ENCODE measurements at regions not wholly inside any gene's neighbourhood (a gene's known extent, or its start where the extent isn't known, plus 50 kb on each side); places are given as distances from the start of the nearest gene placed in this dataset.
"Not testable (repeated sequence)": the region's sequence is repeated elsewhere in the genome, so short reads cannot be mapped to it uniquely, and the experiment has no call there.

DNA sequence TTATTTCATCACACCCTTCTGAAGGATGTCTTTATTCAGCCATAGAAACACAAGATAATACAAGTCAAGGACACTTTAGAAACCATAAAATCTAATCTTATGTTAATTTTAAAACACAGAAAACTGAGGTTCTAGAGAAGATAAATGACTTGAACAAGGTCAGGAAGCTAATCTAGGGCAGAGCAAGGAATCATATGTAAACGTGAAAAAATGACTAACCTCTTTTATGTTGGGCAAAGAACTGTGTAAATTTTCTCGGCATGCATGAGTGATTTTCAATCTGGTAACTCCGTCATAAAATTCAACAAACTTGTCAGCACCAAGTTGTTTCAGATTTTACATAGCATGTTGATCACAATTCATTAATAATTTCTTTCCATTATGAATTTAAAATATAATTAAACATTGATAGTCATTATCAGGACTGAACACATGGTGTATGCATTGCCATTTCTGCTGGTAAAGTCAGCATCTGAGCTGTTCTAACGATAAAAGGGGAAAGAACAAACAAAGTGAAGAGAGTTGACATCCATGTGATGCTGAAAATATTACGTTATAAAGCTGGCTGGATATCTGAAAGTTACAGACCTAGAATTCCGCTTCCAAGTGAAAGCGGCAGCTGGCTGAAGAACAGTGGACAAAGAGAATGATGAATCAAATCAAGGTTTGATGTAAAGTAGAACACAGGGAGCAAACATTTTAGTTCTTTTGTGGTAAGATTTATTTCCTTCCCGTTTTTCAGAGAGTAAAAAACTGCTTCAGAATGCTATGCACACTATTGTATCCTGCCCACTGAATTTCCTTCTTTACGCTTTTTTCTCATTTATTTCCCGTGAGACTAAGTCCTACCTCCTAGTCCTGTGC lies 1037.4 kb upstream of the TMPRSS15 start:
- DNase-seq: no peak

DNA sequence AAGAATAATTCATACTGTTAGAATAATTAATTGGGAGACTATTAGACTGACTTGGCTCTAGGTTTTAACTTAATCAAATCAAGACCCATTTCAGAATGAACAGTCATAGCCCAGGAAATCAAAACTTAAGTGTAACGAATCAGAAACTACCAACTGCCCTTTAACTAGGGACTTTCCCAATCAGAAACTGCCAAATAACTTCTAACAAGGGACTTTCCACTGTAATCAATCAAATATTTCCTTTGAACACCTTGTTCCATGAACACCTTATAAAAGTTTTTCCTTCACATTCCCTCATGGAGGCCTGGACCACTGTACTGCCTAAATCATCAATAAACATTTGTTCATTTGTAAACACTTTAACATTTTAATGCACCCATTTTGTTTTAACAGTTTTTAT lies 1054.7 kb upstream of the TMPRSS15 start:
- DNase-seq: no peak

- no peak for DNase-seq
Measured at GRCh38 chr21:19461481-19462205, 1058.1 kb upstream of the TMPRSS15 start.

- no peak for DNase-seq
Measured at GRCh38 chr21:19463966-19464365, 1060.4 kb upstream of the TMPRSS15 start.

DNA sequence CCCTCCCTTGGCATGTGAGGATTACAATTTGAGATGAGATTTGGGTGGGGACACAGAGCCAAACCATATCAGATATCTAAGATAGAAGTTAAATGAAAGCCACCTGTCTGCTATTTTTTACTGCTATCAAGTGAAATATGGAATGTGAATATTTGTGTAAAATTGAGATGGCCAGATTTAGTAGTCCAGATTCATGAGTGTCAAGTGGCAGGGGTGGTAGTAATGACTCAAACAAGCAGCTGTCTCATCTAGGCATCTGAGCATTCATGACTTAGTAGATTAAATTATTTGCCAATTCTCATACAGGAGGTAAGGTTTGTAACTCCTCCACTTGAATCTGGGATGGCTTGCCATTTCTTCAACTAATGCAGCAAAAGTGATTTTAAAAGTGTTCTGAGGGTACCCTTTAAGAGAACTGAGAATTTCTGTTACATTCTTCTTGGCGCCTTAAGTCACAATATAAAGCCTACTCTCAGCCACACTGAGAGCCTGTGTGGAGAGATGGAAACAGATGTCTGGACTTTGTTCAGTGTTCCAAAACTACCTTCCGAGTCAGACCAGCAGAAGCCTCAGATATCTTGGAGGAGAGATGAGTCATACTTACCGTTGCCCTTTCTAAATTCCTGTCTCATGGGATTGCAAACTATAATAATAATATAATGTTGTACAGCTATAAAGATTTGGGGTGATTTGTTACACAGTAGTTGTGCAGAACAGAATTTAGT lies 1065.6 kb upstream of the TMPRSS15 start:
- DNase-seq: no peak

DNA sequence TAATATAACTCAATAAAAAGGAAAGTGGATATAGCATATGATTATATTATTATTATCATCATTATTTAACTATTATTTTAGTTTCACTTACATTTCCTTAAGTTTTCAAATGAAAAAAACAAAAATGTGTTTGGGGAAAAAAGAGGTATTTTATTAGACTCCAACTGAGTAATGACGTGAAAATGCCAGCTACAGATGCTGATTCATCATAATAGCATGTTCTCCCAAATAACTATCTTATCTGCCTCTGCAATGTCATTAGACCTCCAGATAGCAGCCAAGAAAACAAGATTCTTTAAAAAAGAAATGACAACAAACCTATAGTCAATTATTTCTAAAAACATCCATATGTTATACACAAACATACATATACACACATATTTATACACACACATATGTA lies 1071.9 kb upstream of the TMPRSS15 start:
- DNase-seq: no peak

GRCh38 chr21:19489930-19490329 lies 1086.3 kb upstream of the TMPRSS15 start:
- DNase-seq: no peak

GRCh38 chr21:19490481-19490880 lies 1086.9 kb upstream of the TMPRSS15 start:
- DNase-seq: no peak

- DNase-seq: not testable (repeated sequence)
Measured at GRCh38 chr21:19493437-19494241, 1090.1 kb upstream of the TMPRSS15 start.

DNA sequence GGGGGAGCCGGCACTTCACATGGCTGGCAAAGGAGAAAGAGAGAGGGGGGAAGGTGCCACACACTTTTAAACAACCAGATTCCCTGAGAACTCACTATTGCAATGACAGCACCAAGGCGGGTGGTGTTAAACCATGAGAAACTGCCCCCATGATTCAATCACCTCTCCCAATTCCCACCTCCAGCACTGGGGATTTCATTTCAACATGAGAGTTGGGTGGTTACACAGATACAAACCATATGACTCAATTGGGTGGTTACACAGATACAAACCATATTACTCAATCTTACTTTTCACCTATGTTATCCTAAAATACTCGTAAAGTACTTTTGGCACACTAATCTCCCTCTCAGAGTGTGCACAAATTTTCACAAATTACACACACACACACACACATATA lies 1097.5 kb upstream of the TMPRSS15 start:
- no peak for DNase-seq

DNA sequence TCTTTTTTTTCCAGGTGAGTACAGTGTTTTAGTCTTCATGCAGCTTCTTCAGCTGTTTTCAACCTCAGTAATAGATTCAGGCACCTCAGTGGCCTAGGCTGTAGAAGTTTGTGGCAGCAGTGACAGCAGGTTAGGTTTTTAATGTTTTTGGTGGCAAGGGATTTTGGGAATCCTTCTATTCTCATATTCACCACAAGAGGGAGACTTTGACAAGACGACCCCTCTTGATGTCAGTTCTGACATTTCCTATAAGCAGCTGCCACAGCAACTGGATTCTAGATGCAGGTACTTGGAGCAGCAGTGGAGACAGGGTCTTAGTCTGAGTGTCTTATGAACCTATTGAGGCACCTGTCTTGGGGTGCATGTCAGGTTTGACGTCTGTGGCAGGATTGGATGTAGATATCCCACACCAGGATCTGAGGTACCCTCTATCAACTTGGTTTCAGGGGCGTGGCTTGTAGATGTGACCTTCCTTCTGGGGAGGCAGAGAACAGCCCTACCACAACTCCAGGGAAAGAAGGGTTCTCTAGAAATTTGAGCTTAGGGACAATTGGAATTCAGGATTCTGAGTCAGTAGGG lies 1104.2 kb upstream of the TMPRSS15 start:
- peak in 1 of 2 experiments; percentile 25 for DNase-seq

DNA sequence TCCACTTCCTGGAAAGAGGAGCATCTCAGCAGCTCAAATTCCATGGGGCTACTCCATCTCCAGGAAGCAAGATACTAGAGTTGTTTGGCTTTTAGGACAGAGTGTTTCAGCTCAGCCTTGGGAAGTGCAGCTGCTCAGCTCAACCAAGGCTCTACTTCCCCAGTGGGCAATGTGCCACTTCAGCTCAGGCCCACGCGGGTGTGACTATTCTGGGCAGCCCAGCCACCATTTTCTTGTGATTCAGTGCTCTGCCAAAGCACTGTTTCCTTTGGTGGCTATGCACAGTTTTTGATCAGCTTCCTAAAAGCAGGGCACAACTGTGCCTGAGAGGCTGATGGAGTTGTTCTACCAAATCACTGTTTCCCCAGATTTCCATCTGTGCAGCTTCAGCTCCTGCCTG lies 1104.9 kb upstream of the TMPRSS15 start:
- DNase-seq: no peak

DNA sequence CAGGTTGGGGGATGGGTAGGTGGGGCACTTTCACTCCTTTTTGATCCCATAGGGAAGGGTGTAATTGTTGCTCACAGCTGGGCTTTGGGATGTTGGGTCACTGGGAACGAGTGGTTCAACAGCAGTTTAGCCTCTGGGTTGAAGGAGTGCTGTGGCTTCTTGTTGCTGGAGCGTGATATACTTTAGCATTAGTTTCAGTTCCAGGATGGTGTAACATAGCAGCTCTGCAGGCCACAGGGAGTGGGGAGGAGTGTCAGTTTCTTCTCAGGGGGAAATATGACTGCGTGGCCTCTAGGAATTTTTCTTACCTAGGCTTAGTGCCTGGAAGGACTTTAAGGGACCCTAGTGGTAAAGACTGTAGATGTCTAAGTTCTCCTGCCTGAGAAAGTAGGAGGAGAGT lies 1105.3 kb upstream of the TMPRSS15 start:
- no peak for DNase-seq

- DNase-seq: no peak
Measured at GRCh38 chr21:19510057-19510456, 1106.5 kb upstream of the TMPRSS15 start.

DNA sequence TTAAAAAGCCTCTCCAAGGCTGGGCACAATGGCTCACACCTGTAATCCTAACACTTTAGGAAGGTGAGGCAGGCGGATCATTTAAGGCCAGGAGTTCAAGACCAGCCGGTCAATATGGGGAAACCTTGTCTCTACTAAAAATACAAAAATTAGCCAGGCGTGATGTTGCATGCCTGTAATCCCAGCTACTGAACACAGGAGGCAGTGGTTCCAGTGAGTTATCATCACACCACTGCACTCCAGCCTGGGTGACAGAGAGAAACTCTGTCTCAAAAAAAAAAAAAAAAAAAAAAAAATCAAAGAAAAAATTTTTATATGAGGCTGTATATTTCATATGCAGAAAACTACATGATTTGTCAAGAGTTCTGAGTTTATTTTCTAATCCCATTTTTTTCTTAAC lies 1107.1 kb upstream of the TMPRSS15 start:
- DNase-seq: no peak

DNA sequence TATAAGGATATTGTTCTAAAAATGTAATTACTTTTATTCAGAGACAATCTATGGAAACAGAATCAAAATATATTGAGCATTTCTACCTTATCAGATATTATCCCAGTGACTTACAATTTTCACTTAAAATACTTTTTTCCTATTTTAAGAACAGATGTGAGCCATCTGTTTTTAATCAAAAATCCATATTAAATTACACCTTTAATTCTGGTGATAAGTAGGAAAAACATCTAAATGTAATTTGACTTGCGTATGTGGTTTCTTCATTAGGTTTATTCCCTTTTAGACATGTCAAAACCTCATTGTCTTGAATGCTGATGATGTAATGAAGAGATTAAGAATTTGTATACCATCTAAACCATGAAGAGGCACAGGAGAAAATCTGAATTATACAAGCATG lies 1118.8 kb upstream of the TMPRSS15 start:
- DNase-seq: no peak

- no peak for DNase-seq
Measured at GRCh38 chr21:19523061-19523460, 1119.5 kb upstream of the TMPRSS15 start.

GRCh38 chr21:19523746-19524145 lies 1120.2 kb upstream of the TMPRSS15 start:
- DNase-seq: no peak

DNA sequence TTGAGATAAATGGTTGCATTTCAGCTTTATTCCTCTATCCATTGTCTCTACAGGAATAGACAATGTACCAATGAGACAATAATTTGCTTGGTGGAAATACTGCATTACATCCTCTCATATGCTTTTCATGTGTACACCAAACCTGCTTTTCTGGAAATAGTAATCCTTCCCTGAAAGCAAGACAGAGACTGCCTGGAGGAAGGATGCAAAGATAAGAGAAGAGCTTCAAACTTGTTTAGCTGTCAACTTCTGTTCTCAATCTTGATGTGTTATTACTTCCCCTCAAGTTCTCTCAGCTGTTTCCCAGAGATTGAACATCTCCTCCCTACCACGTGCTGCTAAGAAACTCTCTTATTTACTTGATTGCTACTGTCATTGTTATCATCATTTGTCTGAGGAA lies 1125.4 kb upstream of the TMPRSS15 start:
- no peak for DNase-seq

GRCh38 chr21:19535356-19535755 lies 1131.8 kb upstream of the TMPRSS15 start:
- no peak for DNase-seq

DNA sequence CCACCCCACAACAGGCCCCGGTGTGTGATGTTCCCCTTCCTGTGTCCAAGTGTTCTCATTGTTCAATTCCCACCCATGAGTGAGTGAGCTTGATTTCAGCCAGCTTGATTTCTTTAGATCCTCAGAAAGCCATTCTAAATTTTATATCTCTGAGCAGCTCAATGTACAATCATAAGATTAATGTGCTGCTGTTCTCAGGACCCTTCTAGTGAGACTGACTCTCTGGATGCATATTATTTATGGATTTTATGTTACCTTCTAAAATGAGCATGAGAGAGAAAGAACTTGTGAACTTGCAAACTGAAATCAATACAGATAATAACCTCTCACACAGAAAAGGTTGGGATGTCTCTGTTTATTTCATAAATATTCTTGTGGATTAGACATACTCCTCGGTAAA lies 1133.5 kb upstream of the TMPRSS15 start:
- DNase-seq: no peak

DNA sequence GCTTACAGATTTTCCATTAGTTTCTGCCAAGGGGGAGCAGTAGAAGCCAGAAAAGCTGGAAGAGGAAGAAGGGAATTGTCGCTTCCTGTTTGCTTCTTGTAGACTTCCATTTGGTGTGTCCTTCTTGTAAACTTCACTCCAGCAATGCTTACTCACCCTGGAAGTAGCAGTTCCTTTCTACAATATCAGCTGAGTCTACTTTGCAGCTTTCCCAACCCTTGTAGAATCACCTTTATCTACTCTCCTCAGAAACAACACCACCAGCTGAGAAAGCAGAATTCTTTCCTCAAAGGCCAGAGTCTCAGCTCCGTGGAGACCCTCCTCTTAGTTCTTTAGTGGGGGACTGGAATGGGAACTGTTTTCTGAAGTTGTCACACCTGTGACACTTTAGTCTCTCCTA lies 1136.7 kb upstream of the TMPRSS15 start:
- DNase-seq: no peak
